GM12875 (cell line): ENCODE measurements at regions not wholly inside any gene's neighbourhood (a gene's known extent, or its start where the extent isn't known, plus 50 kb on each side); places are given as distances from the start of the nearest gene placed in this dataset.
"Not testable (repeated sequence)": the region's sequence is repeated elsewhere in the genome, so short reads cannot be mapped to it uniquely, and the experiment has no call there.

Source experiments
- H3K4me3 ChIP-seq: one replicate; pipeline ENCODE4 v1.5.1; 2011; ENCODE audit warnings: low read depth, low read length, control low read depth
- TF ChIP-seq, protein P1 (sequence below): IDR thresholded peaks from 2 replicates; pipeline ENCODE4 v1.5.1; 2011; ENCODE audit warnings: low read depth, mild to moderate bottlenecking, control low read depth, inconsistent platforms, low read length, moderate library complexity, borderline replicate concordance; ENCODE audit not compliant: insufficient read depth

DNA sequence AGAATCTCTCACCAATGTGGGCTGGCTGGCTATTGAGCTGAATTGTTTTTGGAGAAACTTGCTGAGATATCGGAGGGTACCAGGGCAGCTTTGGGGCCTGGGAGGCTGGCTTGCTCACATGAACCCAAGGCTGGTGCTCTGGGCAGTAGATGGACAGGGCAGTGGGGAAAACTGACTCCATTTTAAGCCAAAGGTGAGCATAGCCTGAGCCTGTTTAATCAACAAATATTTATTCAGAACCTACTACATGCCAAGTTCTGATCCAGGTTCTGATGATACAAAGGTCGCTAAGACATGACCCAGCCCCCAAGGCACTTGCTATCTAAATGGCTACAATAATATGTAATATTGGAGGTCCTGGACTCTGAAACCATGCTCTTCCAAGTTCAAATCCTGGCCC lies 86.6 kb downstream of the BUB3 start:
- TF ChIP-seq, protein P1, sequence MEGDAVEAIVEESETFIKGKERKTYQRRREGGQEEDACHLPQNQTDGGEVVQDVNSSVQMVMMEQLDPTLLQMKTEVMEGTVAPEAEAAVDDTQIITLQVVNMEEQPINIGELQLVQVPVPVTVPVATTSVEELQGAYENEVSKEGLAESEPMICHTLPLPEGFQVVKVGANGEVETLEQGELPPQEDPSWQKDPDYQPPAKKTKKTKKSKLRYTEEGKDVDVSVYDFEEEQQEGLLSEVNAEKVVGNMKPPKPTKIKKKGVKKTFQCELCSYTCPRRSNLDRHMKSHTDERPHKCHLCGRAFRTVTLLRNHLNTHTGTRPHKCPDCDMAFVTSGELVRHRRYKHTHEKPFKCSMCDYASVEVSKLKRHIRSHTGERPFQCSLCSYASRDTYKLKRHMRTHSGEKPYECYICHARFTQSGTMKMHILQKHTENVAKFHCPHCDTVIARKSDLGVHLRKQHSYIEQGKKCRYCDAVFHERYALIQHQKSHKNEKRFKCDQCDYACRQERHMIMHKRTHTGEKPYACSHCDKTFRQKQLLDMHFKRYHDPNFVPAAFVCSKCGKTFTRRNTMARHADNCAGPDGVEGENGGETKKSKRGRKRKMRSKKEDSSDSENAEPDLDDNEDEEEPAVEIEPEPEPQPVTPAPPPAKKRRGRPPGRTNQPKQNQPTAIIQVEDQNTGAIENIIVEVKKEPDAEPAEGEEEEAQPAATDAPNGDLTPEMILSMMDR, result no peak
- no peak overlapping the region for H3K4me3 ChIP-seq

- no peak overlapping the region for H3K4me3 ChIP-seq
- TF ChIP-seq, protein P1, result no peak
Observed at GRCh38 chr10:123241391-123242141, 87.4 kb downstream of the BUB3 start.

GRCh38 chr10:123244747-123245146 lies 90.5 kb downstream of the BUB3 start:
- TF ChIP-seq, protein P1, result no peak
- no peak overlapping the region for H3K4me3 ChIP-seq

DNA sequence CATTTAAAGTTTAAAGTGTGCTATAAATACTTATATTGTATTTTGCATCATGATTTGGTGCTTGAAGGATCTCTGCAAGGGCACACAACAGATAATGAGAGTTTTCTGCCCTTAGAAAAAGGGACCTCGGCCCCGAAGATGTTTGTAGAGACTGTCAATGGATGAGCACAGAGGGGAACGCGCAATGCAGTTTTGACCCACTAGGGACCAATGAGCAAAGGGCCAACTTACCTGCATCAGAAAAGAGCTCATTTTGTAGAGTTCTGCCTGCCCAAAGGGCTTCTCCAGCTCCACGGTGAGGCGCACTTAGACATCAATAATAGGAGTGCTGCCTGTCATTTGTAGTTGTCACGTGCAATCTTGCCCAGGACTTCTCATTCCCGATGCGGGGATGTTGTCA lies 91.1 kb downstream of the BUB3 start:
- TF ChIP-seq, protein P1, result peak; percentile 26; the same call in 1 of the 2 replicates

GRCh38 chr10:123249894-123250293 lies 95.7 kb downstream of the BUB3 start:
- no peak overlapping the region for H3K4me3 ChIP-seq
- TF ChIP-seq, protein P1, result no peak

More for the DNA sequence above, 91.1 kb downstream of the BUB3 start:
- H3K4me3 ChIP-seq, result no peak overlapping the region

- no peak overlapping the region for H3K4me3 ChIP-seq
- TF ChIP-seq, protein P1, result no peak
Observed at GRCh38 chr10:123250640-123251039, 96.4 kb downstream of the BUB3 start.

DNA sequence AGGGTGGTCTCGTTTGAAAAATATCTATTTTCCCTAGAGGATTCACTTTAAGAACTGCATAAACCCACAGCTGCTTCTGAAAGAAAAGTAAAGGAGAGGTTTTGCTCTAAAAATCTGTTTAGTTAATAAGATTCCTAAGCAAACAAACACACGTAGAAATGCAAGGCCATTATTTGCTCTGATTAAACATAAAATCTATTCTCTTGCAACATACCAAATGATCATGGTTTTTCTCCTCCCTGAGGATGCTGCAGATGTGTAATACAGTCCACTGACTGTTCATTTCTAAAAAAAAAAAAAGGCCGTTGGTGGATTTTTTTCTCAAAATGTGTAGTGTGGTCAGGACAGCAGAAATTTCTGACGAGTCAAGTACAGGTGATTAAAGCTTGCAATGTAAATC lies 98.6 kb downstream of the BUB3 start:
- TF ChIP-seq, protein P1, result no peak
- H3K4me3 ChIP-seq, result no peak overlapping the region

- not testable (repeated sequence) for H3K4me3 ChIP-seq
Observed at GRCh38 chr10:123254343-123254742, 100.1 kb downstream of the BUB3 start.
